Smooth muscle cell (in vitro differentiated cells): ENCODE measurements at regions not wholly inside any gene's neighbourhood (a gene's known extent, or its start where the extent isn't known, plus 50 kb on each side); places are given as distances from the start of the nearest gene placed in this dataset.

Source experiments
- DNase-seq: peaks from one replicate; lab custom pipeline; 2025; ENCODE audit not compliant: unreplicated experiment; lab: John Stamatoyannopoulos, UW
- H2AFZ ChIP-seq: fragments of 200-600 bp; sonication (generic); 2 replicates; pipeline ENCODE4 v1.6.0; 2016; ENCODE audit warnings: antibody characterized with exemption, low read depth, mild to moderate bottlenecking
- H3F3A ChIP-seq: fragments of 200-600 bp; sonication (generic); 2 replicates; pipeline ENCODE4 v1.6.0; 2017; ENCODE audit warnings: antibody characterized with exemption, low read depth
- H3K27ac ChIP-seq: fragments of 200-600 bp; sonication (generic); 2 replicates; pipeline ENCODE4 v1.5.1; 2016; ENCODE audit warnings: low read depth, mild to moderate bottlenecking
- H3K27me3 ChIP-seq: fragments of 200-600 bp; sonication (generic); 2 replicates; pipeline ENCODE4 v1.6.1; 2016; ENCODE audit warnings: low read depth, mild to moderate bottlenecking
- H3K36me3 ChIP-seq: fragments of 200-600 bp; sonication (generic); 2 replicates; pipeline ENCODE4 v1.5.1; 2016; ENCODE audit warnings: low read depth
- H3K4me1 ChIP-seq: fragments of 200-600 bp; sonication (generic); 2 replicates; pipeline ENCODE4 v1.5.1; 2016; ENCODE audit warnings: low read depth
- H3K4me2 ChIP-seq: fragments of 200-600 bp; sonication (generic); 2 replicates; pipeline ENCODE4 v1.6.0; 2016; ENCODE audit warnings: mild to moderate bottlenecking
- H3K4me3 ChIP-seq: fragments of 200-600 bp; sonication (generic); 2 replicates; pipeline ENCODE4 v1.5.1; 2016; ENCODE audit warnings: mild to moderate bottlenecking
- H3K79me2 ChIP-seq: fragments of 200-600 bp; sonication (generic); 2 replicates; pipeline ENCODE4 v1.6.0; 2016; ENCODE audit warnings: low read depth, mild to moderate bottlenecking
- H3K9ac ChIP-seq: fragments of 200-600 bp; sonication (generic); 2 replicates; pipeline ENCODE4 v1.6.0; 2016; ENCODE audit warnings: low read depth
- H3K9me3 ChIP-seq: fragments of 200-600 bp; sonication (generic); replicated peaks from 2 replicates; pipeline ENCODE4 v1.5.1; 2016; ENCODE audit warnings: low read depth
- H4K20me1 ChIP-seq: fragments of 200-600 bp; sonication (generic); 2 replicates; pipeline ENCODE4 v1.6.0; 2016; ENCODE audit warnings: low read depth
- CTCF ChIP-seq: fragments of 200-600 bp; sonication (generic); IDR thresholded peaks from 2 replicates; pipeline ENCODE4 v1.5.1; 2017; ENCODE audit warnings: borderline replicate concordance, mild to moderate bottlenecking, antibody characterized with exemption; ENCODE audit not compliant: insufficient read depth, poor library complexity, severe bottlenecking
- WGBS: methylation state at CpG from one replicate; pipeline ENCODE4 v1.1.7; 2016; ENCODE audit warnings: low lambda C conversion rate; 5-methylcytosine and 5-hydroxymethylcytosine counted together

- no peaks in the 10 kb centered on the region for H3K36me3 ChIP-seq
- H3K79me2 ChIP-seq, result no peaks in the 10 kb centered on the region
- DNase-seq, result no peak
- no peak overlapping the region for H3K9ac ChIP-seq
- no peaks in the 10 kb centered on the region for H3K4me1 ChIP-seq
- no peak overlapping the region for H2AFZ ChIP-seq
- H3K4me2 ChIP-seq, result no peak overlapping the region
- H3K4me3 ChIP-seq, result no peak overlapping the region
- no peak overlapping the region for H3K27ac ChIP-seq
- H4K20me1 ChIP-seq, result no peaks in the 10 kb centered on the region
- H3F3A ChIP-seq, result no peaks in the 10 kb centered on the region
- no peak for TF ChIP-seq CTCF
- WGBS, result 74% methylated on average over 6 of the region's 6 CpGs
- H3K9me3 ChIP-seq, result no peaks in the 10 kb centered on the region
- H3K27me3 ChIP-seq, result no peaks in the 10 kb centered on the region
Observed at GRCh38 chr10:1850971-1851527, 113.7 kb upstream of the ADARB2 start.

- no peak overlapping the region for H3K9ac ChIP-seq
- H3K4me2 ChIP-seq, result no peak overlapping the region
- no peak overlapping the region for H3K27ac ChIP-seq
- H3K36me3 ChIP-seq, result no peaks in the 10 kb centered on the region
- no peaks in the 10 kb centered on the region for H3K9me3 ChIP-seq
- no peaks in the 10 kb centered on the region for H3K4me1 ChIP-seq
- no peaks in the 10 kb centered on the region for H4K20me1 ChIP-seq
- no peak for TF ChIP-seq CTCF
- H3K79me2 ChIP-seq, result no peaks in the 10 kb centered on the region
- no peak overlapping the region for H2AFZ ChIP-seq
- no peaks in the 10 kb centered on the region for H3F3A ChIP-seq
- no peak overlapping the region for H3K4me3 ChIP-seq
- no peaks in the 10 kb centered on the region for H3K27me3 ChIP-seq
- no peak for DNase-seq
- 94% methylated on average over 18 of the region's 18 CpGs for WGBS
Observed at GRCh38 chr10:1847361-1847760, 110.0 kb upstream of the ADARB2 start.

GRCh38 chr10:1846032-1846431 lies 108.7 kb upstream of the ADARB2 start:
- Histone ChIP-seq H3K4me2 (no peak overlapping the region), H4K20me1 (no peaks in the 10 kb centered on the region), H3K9me3 (no peaks in the 10 kb centered on the region), H3K27me3 (no peaks in the 10 kb centered on the region), H3K36me3 (no peaks in the 10 kb centered on the region), H3K4me1 (no peaks in the 10 kb centered on the region), H3K9ac (no peak overlapping the region), H3K79me2 (no peaks in the 10 kb centered on the region), H3K4me3 (no peak overlapping the region), H3F3A (no peaks in the 10 kb centered on the region), H3K27ac (no peak overlapping the region), H2AFZ (no peak overlapping the region)
- WGBS, result 96% methylated on average over 8 of the region's 8 CpGs
- no peak for DNase-seq
- no peak for TF ChIP-seq CTCF

GRCh38 chr10:1841759-1842158 lies 104.4 kb upstream of the ADARB2 start:
- WGBS, result 88% methylated on average over 3 of the region's 3 CpGs

More at GRCh38 chr10:1841759-1842158, 104.4 kb upstream of the ADARB2 start:
- Histone ChIP-seq H3K4me1 (no peaks in the 10 kb centered on the region), H3K27me3 (no peaks in the 10 kb centered on the region), H3K4me2 (no peak overlapping the region), H2AFZ (no peak overlapping the region), H3K79me2 (no peaks in the 10 kb centered on the region), H3K27ac (no peak overlapping the region), H3K9me3 (no peaks in the 10 kb centered on the region), H3K36me3 (no peaks in the 10 kb centered on the region), H3F3A (no peaks in the 10 kb centered on the region), H4K20me1 (no peaks in the 10 kb centered on the region), H3K9ac (no peak overlapping the region), H3K4me3 (no peak overlapping the region)
- no peak for TF ChIP-seq CTCF
- DNase-seq, result no peak
